Activated CD8-positive, alpha-beta memory T cell treated with anti-CD3 and anti-CD28 coated beads, Interleukin-2, amount 10 ng/mL, durations not matched to agents 7 days and 5 days (primary cell): ENCODE measurements at regions not wholly inside any gene's neighbourhood (a gene's known extent, or its start where the extent isn't known, plus 50 kb on each side); places are given as distances from the start of the nearest gene placed in this dataset.

ENCODE experiments used
- ATAC-seq: fragments of 150-1000 bp; cut with Tn5 transposase; one replicate; pipeline ENCODE4 v1.10.0; 2021; ENCODE audit warnings: moderate library complexity
- CTCF ChIA-PET: fragments of 350-600 bp; sonication (Branson Sonifier 250); formaldehyde crosslinking; loops from one replicate; lab custom pipeline; 2021; ENCODE audit warnings: antibody characterized with exemption; lab: Charles Lee
- DNase-seq: peaks from one replicate; pipeline ENCODE4 v3.0.0-alpha.2; 2020
- H3K27ac Mint-ChIP-seq: one replicate; pipeline ENCODE4 v1.8.0; 2021; ENCODE audit warnings: mild to moderate bottlenecking, mixed read lengths
- H3K27me3 Mint-ChIP-seq: one replicate; pipeline ENCODE4 v1.8.0; 2021; ENCODE audit warnings: mixed read lengths
- H3K36me3 Mint-ChIP-seq: one replicate; pipeline ENCODE4 v1.8.0; 2021; ENCODE audit warnings: mild to moderate bottlenecking, mixed read lengths
- H3K4me1 Mint-ChIP-seq: one replicate; pipeline ENCODE4 v1.8.0; 2021; ENCODE audit warnings: mixed read lengths
- H3K4me3 Mint-ChIP-seq: one replicate; pipeline ENCODE4 v1.8.0; 2021; ENCODE audit warnings: mild to moderate bottlenecking, moderate library complexity, mixed read lengths
- H3K9me3 Mint-ChIP-seq: one replicate; pipeline ENCODE4 v1.8.0; 2022; ENCODE audit warnings: low read depth, mixed read lengths

DNA sequence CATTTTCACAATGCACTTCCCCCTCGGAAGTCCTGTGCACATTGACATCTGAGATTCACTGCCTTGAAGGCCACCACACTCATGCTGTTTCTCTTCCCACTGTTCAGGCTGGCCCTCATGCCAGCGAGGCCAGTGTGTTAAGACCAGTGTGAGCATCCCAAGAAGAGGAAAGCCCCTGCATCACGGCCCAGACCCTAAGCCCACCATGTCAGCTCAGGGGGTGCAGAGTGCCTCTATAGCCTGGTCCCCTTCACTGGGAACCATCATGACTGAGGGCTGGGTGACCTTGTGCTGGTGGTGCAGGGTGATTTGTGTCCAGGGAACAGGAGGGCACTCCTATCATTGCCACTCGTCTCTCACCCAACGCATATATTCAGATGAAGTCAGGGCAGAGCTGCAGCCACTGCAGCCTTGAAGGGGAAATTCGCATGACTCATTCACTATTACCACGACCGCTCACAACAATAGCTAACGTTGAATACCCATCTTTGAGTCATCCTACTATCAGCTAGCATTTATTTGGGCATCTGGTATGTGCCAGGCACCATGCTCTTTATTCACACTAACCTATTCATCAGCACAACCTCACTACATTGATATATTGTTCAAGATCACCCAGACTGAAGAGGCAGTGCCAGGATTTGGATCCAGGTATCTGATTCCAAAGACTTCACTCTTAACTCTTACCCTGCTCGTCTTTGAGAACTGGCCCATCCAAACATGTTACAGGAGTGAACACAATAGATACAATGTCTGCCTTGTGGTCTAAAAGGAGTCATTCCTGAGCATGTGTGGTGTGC, 58.8 kb upstream of the SLC6A11 start:
- H3K36me3 Mint-ChIP-seq: no peaks in the 10 kb centered on the region
- CTCF ChIA-PET: interaction anchor here (1.2 to 2.5 kb wide), 6 partner anchors 13 to 188 kb away, joined by 3 to 12 read pairs (median 5); no protein-coding TSS in a partner anchor
- DNase-seq: no peak
- H3K27ac Mint-ChIP-seq: no peak overlapping the region
- no peak for ATAC-seq
- H3K4me3 Mint-ChIP-seq: no peak overlapping the region
- peaks cover 39% of the 10 kb centered on the region for H3K27me3 Mint-ChIP-seq
- no peaks in the 10 kb centered on the region for H3K9me3 Mint-ChIP-seq
- H3K4me1 Mint-ChIP-seq: peaks cover 10% of the 10 kb centered on the region

DNA sequence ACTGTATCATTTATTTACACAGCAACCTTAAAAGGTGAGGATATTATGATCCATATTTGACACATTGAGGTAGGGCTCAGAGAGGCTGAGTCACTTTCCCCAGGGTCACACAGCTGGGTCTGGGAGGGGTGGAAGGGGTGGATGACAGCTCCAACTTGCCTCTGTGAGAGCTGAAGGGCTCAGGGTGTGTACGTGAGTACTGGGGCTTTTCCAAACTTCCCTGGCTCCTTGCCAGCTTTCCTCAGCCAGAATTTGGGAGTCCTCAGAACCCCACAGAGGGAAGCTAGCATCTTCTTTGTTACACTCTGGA, 58.3 kb upstream of the SLC6A11 start:
- no peaks in the 10 kb centered on the region for H3K36me3 Mint-ChIP-seq
- no peaks in the 10 kb centered on the region for H3K9me3 Mint-ChIP-seq
- ATAC-seq: peak; percentile 27
- peaks cover 10% of the 10 kb centered on the region for H3K4me1 Mint-ChIP-seq
- H3K27ac Mint-ChIP-seq: no peak overlapping the region
- DNase-seq: no peak
- no peak overlapping the region for H3K4me3 Mint-ChIP-seq
- peaks cover 39% of the 10 kb centered on the region for H3K27me3 Mint-ChIP-seq
- CTCF ChIA-PET: interaction anchor here (1.2 to 2.5 kb wide), 13 partner anchors 9 to 188 kb away, joined by 3 to 12 read pairs (median 4); no protein-coding TSS in a partner anchor

DNA sequence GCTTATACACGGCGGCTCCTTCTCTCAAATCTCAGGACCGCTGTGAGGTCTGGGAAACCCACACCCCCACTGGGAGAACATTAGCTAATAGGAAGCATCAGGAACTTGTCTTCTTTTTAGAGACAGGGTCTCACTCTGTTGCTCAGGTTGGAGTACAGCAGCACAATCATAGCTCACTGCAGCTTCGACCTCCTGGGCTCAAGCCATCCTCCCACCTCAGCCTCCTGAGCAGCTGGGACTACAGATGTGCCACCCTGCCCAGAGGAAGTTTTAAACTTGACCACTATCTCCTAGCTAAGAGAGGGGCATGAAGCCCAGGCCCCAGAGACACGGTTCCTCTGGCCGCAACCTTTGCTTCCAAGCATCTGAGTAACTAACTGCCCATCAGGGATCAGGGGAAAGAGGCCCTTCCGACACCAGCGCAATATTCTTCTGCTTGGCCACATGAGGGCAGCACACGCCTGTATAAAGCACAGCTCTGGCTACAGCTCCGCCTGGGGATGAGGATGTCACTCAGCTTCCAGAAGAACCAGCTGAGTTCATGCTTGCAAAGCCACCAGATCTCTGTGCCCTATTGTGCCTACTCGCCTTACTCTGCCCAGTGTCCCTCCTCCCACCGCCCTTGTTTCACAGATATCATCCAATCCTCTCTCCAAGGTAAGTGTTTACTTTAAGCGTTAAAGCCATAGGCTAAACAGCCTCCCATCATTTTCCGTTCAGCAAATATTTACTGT, 57.6 kb upstream of the SLC6A11 start:
- H3K9me3 Mint-ChIP-seq: no peaks in the 10 kb centered on the region
- H3K4me1 Mint-ChIP-seq: peaks cover 10% of the 10 kb centered on the region
- no peaks in the 10 kb centered on the region for H3K36me3 Mint-ChIP-seq
- no peak overlapping the region for H3K27ac Mint-ChIP-seq
- CTCF ChIA-PET: interaction anchor here (0.7 to 2.5 kb wide), 15 partner anchors 8 to 312 kb away, joined by 3 to 12 read pairs (median 4); no protein-coding TSS in a partner anchor
- H3K4me3 Mint-ChIP-seq: no peak overlapping the region
- DNase-seq (peak; percentile 66), ATAC-seq (peak; percentile 75)
- peaks cover 34% of the 10 kb centered on the region for H3K27me3 Mint-ChIP-seq

DNA sequence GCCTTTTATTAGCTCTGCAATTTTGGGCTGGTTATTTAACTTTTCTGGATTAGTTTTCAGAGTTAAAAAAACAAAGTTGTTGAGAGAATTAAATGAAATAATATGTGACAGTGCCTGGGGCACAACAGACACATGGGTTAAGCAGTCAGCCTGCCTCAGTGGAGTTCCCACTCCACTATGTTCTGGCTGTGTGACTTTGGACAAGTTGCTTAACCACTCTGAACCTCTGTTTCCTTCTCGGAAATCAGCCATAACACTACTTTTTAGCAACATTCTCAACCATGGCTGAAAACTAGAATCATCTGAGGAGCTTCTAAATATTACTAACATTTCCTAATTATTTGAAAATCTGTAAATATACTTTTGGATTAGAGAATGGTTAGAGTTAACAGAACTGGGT, 56.5 kb upstream of the SLC6A11 start:
- H3K27ac Mint-ChIP-seq: no peak overlapping the region
- H3K4me1 Mint-ChIP-seq: peaks cover 10% of the 10 kb centered on the region
- H3K4me3 Mint-ChIP-seq: no peak overlapping the region
- H3K27me3 Mint-ChIP-seq: peaks cover 30% of the 10 kb centered on the region
- CTCF ChIA-PET: interaction anchor here (1.9 to 2.5 kb wide), 2 partner anchors 10 to 21 kb away, joined by 9 to 11 read pairs; no protein-coding TSS in a partner anchor
- no peak for DNase-seq
- no peak for ATAC-seq
- no peaks in the 10 kb centered on the region for H3K36me3 Mint-ChIP-seq
- no peaks in the 10 kb centered on the region for H3K9me3 Mint-ChIP-seq

GRCh38 chr3:10760199-10760598, 55.8 kb upstream of the SLC6A11 start:
- Mint-ChIP-seq H3K27ac (no peak overlapping the region), H3K36me3 (no peaks in the 10 kb centered on the region), H3K9me3 (no peaks in the 10 kb centered on the region), H3K4me3 (no peak overlapping the region), H3K27me3 (peaks cover 30% of the 10 kb centered on the region), H3K4me1 (peaks cover 10% of the 10 kb centered on the region)
- CTCF ChIA-PET: interaction anchor here (2.5 kb wide), 1 partner anchor 22 kb away, joined by 9 read pairs; no protein-coding TSS in a partner anchor
- DNase-seq (no peak), ATAC-seq (no peak)

- Mint-ChIP-seq H3K4me1 (peaks cover 10% of the 10 kb centered on the region), H3K27ac (no peak overlapping the region), H3K27me3 (peaks cover 30% of the 10 kb centered on the region), H3K4me3 (no peak overlapping the region), H3K36me3 (no peaks in the 10 kb centered on the region), H3K9me3 (no peaks in the 10 kb centered on the region)
- ATAC-seq (no peak), DNase-seq (no peak)
- CTCF ChIA-PET: no interaction called here
Observed at GRCh38 chr3:10761583-10761982, 54.4 kb upstream of the SLC6A11 start.

DNA sequence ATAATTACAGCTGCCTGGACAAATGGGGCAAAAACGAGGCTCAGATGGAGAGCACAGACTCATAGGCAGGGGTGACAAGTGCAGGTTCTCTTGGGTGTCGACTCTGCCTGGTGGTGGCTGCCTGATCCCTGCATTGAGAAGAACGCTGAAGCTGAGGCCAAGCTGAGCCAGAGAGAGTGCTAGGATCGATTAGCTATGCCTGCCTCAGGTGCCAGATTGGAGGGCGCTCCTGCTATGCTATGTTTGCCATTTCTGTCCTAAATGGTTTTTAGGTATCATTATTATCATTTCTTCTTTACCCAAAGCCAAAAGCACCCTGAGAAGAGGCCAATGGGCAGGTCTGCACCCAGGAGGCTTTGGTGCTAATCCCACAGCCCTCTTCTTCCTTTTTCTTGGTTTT, 53.9 kb upstream of the SLC6A11 start:
- Mint-ChIP-seq H3K27ac (no peak overlapping the region), H3K9me3 (no peaks in the 10 kb centered on the region), H3K4me3 (no peak overlapping the region), H3K27me3 (peaks cover 30% of the 10 kb centered on the region), H3K4me1 (peaks cover 8% of the 10 kb centered on the region), H3K36me3 (no peaks in the 10 kb centered on the region)
- no peak for DNase-seq
- ATAC-seq: no peak
- CTCF ChIA-PET: no interaction called here

GRCh38 chr3:10762611-10763247, 53.3 kb upstream of the SLC6A11 start:
- Mint-ChIP-seq H3K27me3 (peaks cover 30% of the 10 kb centered on the region), H3K4me3 (no peak overlapping the region), H3K9me3 (no peaks in the 10 kb centered on the region), H3K27ac (no peak overlapping the region), H3K36me3 (no peaks in the 10 kb centered on the region), H3K4me1 (peaks cover 3% of the 10 kb centered on the region)
- no peak for DNase-seq
- no peak for ATAC-seq
- CTCF ChIA-PET: no interaction called here

- CTCF ChIA-PET: no interaction called here
- Mint-ChIP-seq H3K4me1 (peaks cover 3% of the 10 kb centered on the region), H3K4me3 (no peak overlapping the region), H3K27me3 (peaks cover 30% of the 10 kb centered on the region), H3K27ac (no peak overlapping the region), H3K9me3 (no peaks in the 10 kb centered on the region), H3K36me3 (no peaks in the 10 kb centered on the region)
- DNase-seq (no peak), ATAC-seq (no peak)
Observed at GRCh38 chr3:10763248-10763620, 52.8 kb upstream of the SLC6A11 start.

DNA sequence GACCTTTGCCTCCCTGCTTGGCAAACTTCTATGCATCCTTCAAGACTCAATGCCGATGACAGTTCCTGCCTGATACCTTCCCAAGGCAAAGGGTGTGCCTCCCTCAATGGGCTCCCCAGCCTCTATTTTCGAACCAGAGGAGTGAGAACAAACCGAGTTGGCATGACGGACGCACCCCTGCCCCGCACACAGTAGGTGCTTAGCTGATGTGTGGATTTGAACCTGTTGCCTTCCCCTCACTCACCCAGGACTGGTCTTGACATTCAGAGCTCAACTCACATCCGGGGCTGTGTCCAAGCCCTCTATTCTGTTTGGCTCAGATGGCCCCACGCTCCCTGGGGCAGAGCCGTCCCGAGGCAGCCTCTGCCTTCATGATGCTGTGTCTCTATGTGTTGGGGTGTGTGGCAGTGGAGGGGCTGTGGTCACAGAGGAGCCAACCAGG, 52.2 kb upstream of the SLC6A11 start:
- DNase-seq: no peak
- Mint-ChIP-seq H3K4me3 (no peak overlapping the region), H3K4me1 (no peaks in the 10 kb centered on the region), H3K9me3 (no peaks in the 10 kb centered on the region), H3K36me3 (no peaks in the 10 kb centered on the region), H3K27ac (no peak overlapping the region), H3K27me3 (peaks cover 27% of the 10 kb centered on the region)
- no peak for ATAC-seq
- CTCF ChIA-PET: no interaction called here

DNA sequence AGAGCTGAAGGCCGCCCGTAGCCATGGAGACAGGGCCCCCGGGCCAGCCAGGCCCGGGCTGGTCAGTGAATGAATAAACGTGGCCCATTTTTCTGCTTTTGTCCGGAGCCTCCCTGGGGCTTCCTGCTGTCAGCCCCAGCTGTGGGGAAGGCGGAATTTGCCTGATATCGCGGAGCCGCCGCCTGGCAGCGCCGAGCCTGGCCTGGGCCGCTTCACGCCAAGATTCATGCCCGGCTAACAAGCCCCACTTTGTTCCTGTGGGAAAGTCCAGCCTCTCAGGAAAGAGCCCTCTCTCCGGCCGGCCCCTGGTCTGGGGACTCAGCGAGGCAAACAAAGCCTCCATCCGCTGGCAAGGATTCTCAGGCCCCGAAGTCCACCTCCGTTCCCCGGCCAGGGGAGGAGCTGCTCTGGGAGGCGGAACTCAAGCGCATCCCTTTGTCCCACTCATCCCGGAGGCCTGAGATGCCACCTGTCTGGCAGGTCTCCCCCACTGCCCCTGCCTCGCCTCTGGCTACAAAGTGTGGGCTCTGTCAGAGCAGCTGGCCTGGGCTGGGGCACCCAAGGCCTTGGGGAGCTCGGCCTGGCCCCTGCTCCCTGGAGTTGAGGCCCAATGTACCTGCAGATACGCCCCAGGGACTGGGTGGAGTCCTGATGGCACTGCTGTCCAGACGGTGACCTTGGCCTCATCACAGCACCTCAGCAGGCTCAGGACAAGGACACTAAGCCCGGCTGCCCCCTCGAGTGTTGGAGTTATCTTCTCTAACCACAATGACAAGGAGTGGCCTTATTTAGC, 51.6 kb upstream of the SLC6A11 start:
- DNase-seq (no peak), ATAC-seq (no peak)
- Mint-ChIP-seq H3K4me1 (no peaks in the 10 kb centered on the region), H3K9me3 (no peaks in the 10 kb centered on the region), H3K27ac (no peak overlapping the region), H3K36me3 (no peaks in the 10 kb centered on the region), H3K27me3 (peaks cover 23% of the 10 kb centered on the region), H3K4me3 (no peak overlapping the region)
- CTCF ChIA-PET: interaction anchor here (0.8 kb wide), 1 partner anchor 17 kb away, joined by 3 read pairs; no protein-coding TSS in a partner anchor

- ATAC-seq (no peak), DNase-seq (peak; percentile 32)
- Mint-ChIP-seq H3K4me1 (no peaks in the 10 kb centered on the region), H3K36me3 (no peaks in the 10 kb centered on the region), H3K4me3 (no peak overlapping the region), H3K9me3 (no peaks in the 10 kb centered on the region), H3K27ac (no peak overlapping the region), H3K27me3 (peaks cover 16% of the 10 kb centered on the region)
- CTCF ChIA-PET: interaction anchor here (1.2 to 1.5 kb wide), 2 partner anchors 8 to 27 kb away, joined by 3 to 4 read pairs; no protein-coding TSS in a partner anchor
Observed at GRCh38 chr3:10766049-10766705, 49.9 kb upstream of the SLC6A11 start.
